ENCODE measurements at regions not wholly inside any gene's neighbourhood (a gene's known extent, or its start where the extent isn't known, plus 50 kb on each side); places are given as distances from the start of the nearest gene placed in this dataset.

DNA sequence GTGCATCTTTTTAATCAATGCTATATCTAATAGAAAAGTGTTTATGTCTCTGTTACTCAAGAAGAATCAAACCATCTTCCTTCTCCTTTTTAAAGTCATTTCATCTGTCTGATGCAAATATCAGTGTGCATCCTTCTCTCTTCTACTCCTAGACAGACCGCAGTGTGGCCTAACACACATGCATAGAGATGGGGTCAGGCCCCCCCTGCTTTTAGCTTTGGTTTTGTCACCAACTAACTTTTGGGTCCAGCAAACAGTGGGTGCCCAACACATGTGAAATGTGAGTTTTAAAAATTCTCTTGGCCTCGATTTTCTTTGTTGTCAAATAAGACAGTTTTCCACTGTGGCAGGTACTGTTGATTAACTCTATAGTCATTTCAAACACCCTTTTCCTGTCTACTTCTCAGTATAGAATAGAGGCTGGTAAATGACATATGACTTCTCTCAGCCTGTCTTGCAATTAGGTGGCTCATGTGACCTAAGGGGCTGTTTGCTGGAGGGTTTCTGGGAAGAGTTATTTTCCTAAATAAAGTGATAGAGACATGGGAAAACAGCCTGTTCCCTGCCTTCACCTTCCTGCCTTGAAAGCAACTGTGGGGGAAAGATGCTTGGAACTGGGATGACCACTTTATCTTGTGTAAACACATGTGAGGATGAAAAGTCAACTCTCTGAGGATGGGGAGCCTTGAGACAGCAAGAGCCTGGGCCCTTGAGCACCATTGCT is 65.7 kb upstream of the DARS1 start:
- Histone ChIP-seq H3K4me2 (ENCODE audit: low read depth, low read length) (no peak overlapping the region), H3K18ac (ENCODE audit: low read depth, low read length) (no peak overlapping the region), H2BK15ac (ENCODE audit: low read depth, low read length) (no peak overlapping the region), H2AK5ac (ENCODE audit: low read depth, low read length) (no peak overlapping the region), H4K20me1 (ENCODE audit: insufficient read depth, low read length) (no peaks in the 10 kb centered on the region), H3K4me3 (ENCODE audit: insufficient read depth, low read depth, low read length) (no peak overlapping the region), H3K4ac (ENCODE audit: low read depth, low read length) (no peak overlapping the region), H3K27ac (ENCODE audit: insufficient read depth, low read length) (no peak overlapping the region), H3K4me1 (ENCODE audit: control insufficient read depth, insufficient read depth, low read length) (no peaks in the 10 kb centered on the region), H3K23ac (ENCODE audit: low read depth, low read length) (no peak overlapping the region), H4K91ac (ENCODE audit: insufficient read depth, low read depth, low read length) (no peak overlapping the region), H3K56ac (ENCODE audit: extremely low read depth, insufficient read depth, low read length) (no peak overlapping the region), H3K27me3 (ENCODE audit: control insufficient read depth, insufficient read depth, low read length) (no peaks in the 10 kb centered on the region), H4K5ac (ENCODE audit: low read depth, low read length) (no peak overlapping the region), H2BK120ac (ENCODE audit: low read depth, low read length) (no peak overlapping the region), H3K9ac (ENCODE audit: low read depth, low read length) (no peak overlapping the region), H2BK5ac (ENCODE audit: low read depth, low read length, poor library complexity, severe bottlenecking) (no peak overlapping the region), H2AK9ac (replicated peaks; ENCODE audit: low read depth, low read length, poor library complexity) (no peak overlapping the region), H2AFZ (replicated peaks; ENCODE audit: low read length, poor library complexity) (no peak overlapping the region), H2BK20ac (ENCODE audit: low read depth, low read length) (no peak overlapping the region), H3K9me1 (ENCODE audit: insufficient read depth, low read length) (no peaks in the 10 kb centered on the region), H4K8ac (ENCODE audit: low read depth in 2 of 2, low read length in 2 of 2) (no peak overlapping the region), H3K9me3 (ENCODE audit: control insufficient read depth, insufficient read depth, low read length) (no peaks in the 10 kb centered on the region), H3K36me3 (ENCODE audit: control insufficient read depth, insufficient read depth, low read length) (no peaks in the 10 kb centered on the region), H3K14ac (replicated peaks; ENCODE audit: low read depth, low read length) (no peak overlapping the region), H3K79me1 (ENCODE audit: low read depth in 1 of 2, low read length in 2 of 2) (no peaks in the 10 kb centered on the region)
- ATAC-seq (ENCODE audit: low read depth) (no peak), DNase-seq (no peak)
- in situ Hi-C loops (cut with MboI; ENCODE audit: low sequenced_read_pairs): no loop called here
- intact Hi-C loops (cut with micrococcal nuclease): no loop called here
- ChIA-PET POLR2A (ENCODE audit: unreplicated experiment) (no interaction called here), CTCF (no interaction called here)
- dilution Hi-C loops (cut with HindIII; ENCODE audit: low sequenced_read_pairs, unreplicated experiment): no loop called here
- no peak for TF ChIP-seq POLR2A (IDR thresholded peaks at IDR 0.05; ENCODE audit: low read depth, low read length)
- no TSS peak for BruUV-seq (replicated peaks)
- WGBS, 2 experiments (ENCODE audit: extremely low coverage in 2 of 2, insufficient read length in 1 of 2): no CpG with 5 or more reads among the region's 2 CpGs

All from IMR-90 (cell line).